ENCODE measurements at regions not wholly inside any gene's neighbourhood (a gene's known extent, or its start where the extent isn't known, plus 50 kb on each side); places are given as distances from the start of the nearest gene placed in this dataset.

GRCh38 chr1:83546874-83547273 lies 452.1 kb downstream of the TTLL7 start:
- TF ChIP-seq ZNF425 (CRISPR knock-in tag; conservative IDR thresholded peaks at IDR 0.05) = no peak
- no peak for TF ChIP-seq ATF6 (CRISPR knock-in tag; IDR thresholded peaks at IDR 0.05)
- TF ChIP-seq CTCF (IDR thresholded peaks at IDR 0.05) = no peak
- no peak for TF ChIP-seq USF1 (CRISPR knock-in tag; IDR thresholded peaks at IDR 0.05)
- TF ChIP-seq USF2 (CRISPR knock-in tag; IDR thresholded peaks at IDR 0.05) = no peak
- no peak for TF ChIP-seq E2F4 (CRISPR knock-in tag; IDR thresholded peaks at IDR 0.05; ENCODE audit: borderline replicate concordance, low read depth)
- no peak for TF ChIP-seq GABPB1 (CRISPR knock-in tag; IDR thresholded peaks at IDR 0.05)
- TF ChIP-seq CREB1 (CRISPR knock-in tag; IDR thresholded peaks at IDR 0.05) = no peak
- no peak for TF ChIP-seq SMAD3 (CRISPR knock-in tag; IDR thresholded peaks at IDR 0.05; ENCODE audit: borderline replicate concordance)
- no peak for TF ChIP-seq FOXK1 (CRISPR knock-in tag; IDR thresholded peaks at IDR 0.05)
- TF ChIP-seq FOXJ3 (CRISPR knock-in tag; IDR thresholded peaks at IDR 0.05; ENCODE audit: borderline replicate concordance) = no peak
- TF ChIP-seq ATF1 (CRISPR knock-in tag; IDR thresholded peaks at IDR 0.05) = no peak
- TF ChIP-seq RELA (CRISPR knock-in tag; IDR thresholded peaks at IDR 0.05; ENCODE audit: borderline replicate concordance) = no peak
